WTC11 (cell line): ENCODE measurements at regions not wholly inside any gene's neighbourhood (a gene's known extent, or its start where the extent isn't known, plus 50 kb on each side); places are given as distances from the start of the nearest gene placed in this dataset.

Source experiments
- ATAC-seq: fragments of 200-7000 bp; cut with Tn5 transposase; 2 replicates; pipeline ENCODE4 v1.10.0; 2021; ENCODE audit warnings: mild to moderate bottlenecking, moderate library complexity
- CTCF ChIA-PET: fragments of 300-600 bp; sonication (Branson Sonifier 250); formaldehyde crosslinking; loops from one replicate; lab custom pipeline; 2021; ENCODE audit warnings: antibody characterized with exemption; lab: Charles Lee
- POLR2A ChIA-PET: fragments of 350-600 bp; sonication (Branson Sonifier 250); formaldehyde crosslinking; loops from one replicate; lab custom pipeline; 2021; ENCODE audit warnings: antibody characterized with exemption; lab: Charles Lee
- DNase-seq: peaks from one replicate; pipeline ENCODE4 v3.0.0; 2021; ENCODE audit warnings: low spot score
- H3K27ac Mint-ChIP-seq: 2 replicates; pipeline ENCODE4 v1.8.0; 2021; ENCODE audit warnings: mixed read lengths
- H3K27me3 Mint-ChIP-seq: 2 replicates; pipeline ENCODE4 v1.8.0; 2021; ENCODE audit warnings: low read depth, mild to moderate bottlenecking, moderate library complexity, mixed read lengths
- H3K36me3 Mint-ChIP-seq: 2 replicates; pipeline ENCODE4 v1.8.0; 2021; ENCODE audit warnings: mixed read lengths
- H3K4me1 Mint-ChIP-seq: 2 replicates; pipeline ENCODE4 v1.8.0; 2022; ENCODE audit warnings: mixed read lengths
- H3K4me3 Mint-ChIP-seq: 2 replicates; pipeline ENCODE4 v1.8.0; 2021; ENCODE audit warnings: mild to moderate bottlenecking, moderate library complexity, mixed read lengths
- H3K9me3 Mint-ChIP-seq: 2 replicates; pipeline ENCODE4 v1.8.0; 2021; ENCODE audit warnings: mixed read lengths
- AR ChIP-seq: fragments of 250-450 bp; sonication (Bioruptor Pico); IDR thresholded peaks from 2 replicates; pipeline ENCODE4 v1.9.0; 2021; ENCODE audit warnings: mild to moderate bottlenecking
- ATF3 ChIP-seq: sonication (generic); formaldehyde crosslinking; conservative IDR thresholded peaks from 2 replicates; pipeline ENCODE4 v1.8.1; 2022; ENCODE audit warnings: mild to moderate bottlenecking, missing genetic modification reagents
- ATF6 ChIP-seq: sonication (generic); formaldehyde crosslinking; IDR thresholded peaks from 2 replicates; pipeline ENCODE4 v1.8.1; 2023; ENCODE audit warnings: mild to moderate bottlenecking, missing genetic modification reagents
- CBFB ChIP-seq: sonication (generic); formaldehyde crosslinking; IDR thresholded peaks from 2 replicates; pipeline ENCODE4 v1.8.1; 2022; ENCODE audit warnings: mild to moderate bottlenecking, low read depth, missing genetic modification reagents
- CTCF ChIP-seq: fragments of 200-600 bp; IDR thresholded peaks from 2 replicates; pipeline ENCODE4 v1.8.0; 2022; ENCODE audit warnings: antibody characterized with exemption
- ETV6 ChIP-seq: sonication (generic); formaldehyde crosslinking; IDR thresholded peaks from 2 replicates; pipeline ENCODE4 v1.8.1; 2022; ENCODE audit warnings: mild to moderate bottlenecking, missing genetic modification reagents
- HMGA2 ChIP-seq: fragments of 250-450 bp; sonication (Bioruptor Pico); IDR thresholded peaks from 2 replicates; pipeline ENCODE4 v1.4.0; 2021; ENCODE audit warnings: mild to moderate bottlenecking, moderate library complexity
- MYBL2 ChIP-seq: sonication (generic); formaldehyde crosslinking; IDR thresholded peaks from 2 replicates; pipeline ENCODE4 v1.8.1; 2023; ENCODE audit warnings: mild to moderate bottlenecking, moderate library complexity, missing genetic modification reagents
- USF2 ChIP-seq: sonication (generic); formaldehyde crosslinking; IDR thresholded peaks from 2 replicates; pipeline ENCODE4 v1.8.1; 2023; ENCODE audit warnings: mild to moderate bottlenecking, missing genetic modification reagents, moderate library complexity
- ZNF138 ChIP-seq: sonication (generic); formaldehyde crosslinking; conservative IDR thresholded peaks from 2 replicates; pipeline ENCODE4 v1.8.1; 2022; ENCODE audit warnings: mild to moderate bottlenecking, moderate library complexity, missing genetic modification reagents
- ZNF416 ChIP-seq: fragments of 250-450 bp; sonication (Bioruptor Pico); IDR thresholded peaks from 2 replicates; pipeline ENCODE4 v1.9.0; 2021; ENCODE audit warnings: mild to moderate bottlenecking, inconsistent platforms
- ZNF423 ChIP-seq: fragments of 250-450 bp; sonication (Bioruptor Pico); IDR thresholded peaks from 2 replicates; pipeline ENCODE4 v2.1.2; 2022; ENCODE audit warnings: mild to moderate bottlenecking, moderate library complexity
- ZNF425 ChIP-seq: fragments of 250-450 bp; sonication (Bioruptor Pico); conservative IDR thresholded peaks from 2 replicates; pipeline ENCODE4 v1.9.0; 2021; ENCODE audit warnings: mild to moderate bottlenecking
- ZNF671 ChIP-seq: fragments of 250-450 bp; sonication (Bioruptor Pico); IDR thresholded peaks from 2 replicates; pipeline ENCODE4 v1.8.0; 2021; ENCODE audit warnings: mild to moderate bottlenecking
- TF ChIP-seq, protein P1 (sequence below): sonication (generic); formaldehyde crosslinking; IDR thresholded peaks from 2 replicates; pipeline ENCODE4 v1.8.1; 2023; ENCODE audit warnings: mild to moderate bottlenecking, missing genetic modification reagents

GRCh38 chr5:62065050-62065449 lies 241.0 kb upstream of the KIF2A start:
- no peak overlapping the region for H3K4me3 Mint-ChIP-seq
- CTCF ChIA-PET = no interaction called here
- no peak overlapping the region for H3K27ac Mint-ChIP-seq
- ATAC-seq = peak; percentile 44; the same call in 1 of the 2 replicates
- H3K36me3 Mint-ChIP-seq = no peaks in the 10 kb centered on the region
- TF ChIP-seq ZNF671 (CRISPR knock-in tag) (no peak), AR (CRISPR knock-in tag) (no peak)
- TF ChIP-seq, all 79 proteins: peak for 0
- Mint-ChIP-seq H3K9me3 (peaks cover 5% of the 10 kb centered on the region), H3K4me1 (peaks cover 16% of the 10 kb centered on the region), H3K27me3 (peaks cover 4% of the 10 kb centered on the region; the same call in 1 of the 2 replicates)
- DNase-seq = no peak
- POLR2A ChIA-PET = no interaction called here

DNA sequence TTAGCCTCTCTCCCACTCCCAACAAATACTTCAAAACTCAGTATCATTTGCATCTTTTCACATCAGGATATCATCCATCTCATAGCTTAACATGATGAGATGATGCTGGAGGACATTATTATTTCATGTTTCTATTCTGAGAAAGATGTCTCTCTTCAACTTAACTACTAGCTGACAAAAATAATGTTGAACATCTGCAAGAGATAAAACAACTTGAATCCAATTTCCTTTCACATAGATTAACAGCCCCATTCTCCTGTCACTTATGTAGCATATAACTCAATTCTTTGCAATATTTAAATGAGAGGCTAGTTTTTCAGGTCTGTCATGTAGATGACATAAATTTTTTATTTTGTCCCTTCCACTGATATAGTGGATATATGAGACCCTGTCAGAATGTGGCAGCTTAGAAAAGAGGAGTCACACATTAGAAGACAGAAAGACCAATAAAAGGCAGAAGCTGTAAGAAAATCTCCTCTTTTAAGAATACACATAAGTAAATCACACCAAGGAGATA lies 239.2 kb upstream of the KIF2A start:
- peaks cover 5% of the 10 kb centered on the region for H3K9me3 Mint-ChIP-seq
- 0 out of 2 replicates have a peak, but pooled peaks cover under 1% of the 10 kb centered on the region for H3K36me3 Mint-ChIP-seq
- 0 out of 2 replicates have a peak, but pooled peaks cover 4% of the 10 kb centered on the region for H3K27me3 Mint-ChIP-seq
- no peak overlapping the region for H3K4me3 Mint-ChIP-seq
- ATAC-seq = no peak
- H3K27ac Mint-ChIP-seq = no peak overlapping the region
- TF ChIP-seq USF2 (CRISPR knock-in tag) = no peak
- TF ChIP-seq, all 79 proteins: peak for 0
- DNase-seq = no peak
- H3K4me1 Mint-ChIP-seq = peaks cover 21% of the 10 kb centered on the region
- CTCF ChIA-PET = no interaction called here
- POLR2A ChIA-PET = no interaction called here

- ATAC-seq = peak; percentile 41; the same call in 1 of the 2 replicates
- peaks cover 5% of the 10 kb centered on the region for H3K9me3 Mint-ChIP-seq
- H3K27ac Mint-ChIP-seq = peak overlapping the region; percentile 30; the same call in 1 of the 2 replicates
- 0 out of 2 replicates have a peak, but pooled peaks cover 3% of the 10 kb centered on the region for H3K36me3 Mint-ChIP-seq
- no peak for DNase-seq
- TF ChIP-seq USF2 (CRISPR knock-in tag) = 0 out of 2 replicates have a peak, but pooled peaks have one; percentile 10
- TF ChIP-seq ZNF423 (CRISPR knock-in tag) = peak; percentile 18; the same call in 1 of the 2 replicates
- TF ChIP-seq, protein P1, sequence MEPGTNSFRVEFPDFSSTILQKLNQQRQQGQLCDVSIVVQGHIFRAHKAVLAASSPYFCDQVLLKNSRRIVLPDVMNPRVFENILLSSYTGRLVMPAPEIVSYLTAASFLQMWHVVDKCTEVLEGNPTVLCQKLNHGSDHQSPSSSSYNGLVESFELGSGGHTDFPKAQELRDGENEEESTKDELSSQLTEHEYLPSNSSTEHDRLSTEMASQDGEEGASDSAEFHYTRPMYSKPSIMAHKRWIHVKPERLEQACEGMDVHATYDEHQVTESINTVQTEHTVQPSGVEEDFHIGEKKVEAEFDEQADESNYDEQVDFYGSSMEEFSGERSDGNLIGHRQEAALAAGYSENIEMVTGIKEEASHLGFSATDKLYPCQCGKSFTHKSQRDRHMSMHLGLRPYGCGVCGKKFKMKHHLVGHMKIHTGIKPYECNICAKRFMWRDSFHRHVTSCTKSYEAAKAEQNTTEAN (CRISPR knock-in tag) = no peak
- no peak overlapping the region for H3K4me3 Mint-ChIP-seq
- peaks cover 39% of the 10 kb centered on the region for H3K4me1 Mint-ChIP-seq
- CTCF ChIA-PET = interaction anchor here (0.6 kb wide), 1 partner anchor 75 kb away, joined by 3 read pairs; no protein-coding TSS in a partner anchor
- H3K27me3 Mint-ChIP-seq = peaks cover 4% of the 10 kb centered on the region; the same call in 1 of the 2 replicates
- POLR2A ChIA-PET = no interaction called here
Observed at GRCh38 chr5:62068554-62068953, 237.5 kb upstream of the KIF2A start.

- no peak overlapping the region for H3K4me3 Mint-ChIP-seq
- no peak overlapping the region for H3K27ac Mint-ChIP-seq
- ChIA-PET POLR2A (no interaction called here), CTCF (no interaction called here)
- H3K27me3 Mint-ChIP-seq = peaks cover 6% of the 10 kb centered on the region; the same call in 1 of the 2 replicates
- H3K4me1 Mint-ChIP-seq = peaks cover 73% of the 10 kb centered on the region
- ATAC-seq = no peak
- no peak for DNase-seq
- no peaks in the 10 kb centered on the region for H3K36me3 Mint-ChIP-seq
- H3K9me3 Mint-ChIP-seq = no peaks in the 10 kb centered on the region
- TF ChIP-seq ZNF416 (CRISPR knock-in tag) (no peak), HMGA2 (CRISPR knock-in tag) (no peak), ZNF425 (no peak), ATF3 (CRISPR knock-in tag) (no peak), CBFB (CRISPR knock-in tag) (no peak), ATF6 (no peak), ETV6 (CRISPR knock-in tag) (no peak), CTCF (no peak), MYBL2 (no peak), ZNF138 (no peak)
Observed at GRCh38 chr5:62077387-62077786, 228.6 kb upstream of the KIF2A start.
